Astrocyte of the spinal cord (primary cell): ENCODE measurements at regions not wholly inside any gene's neighbourhood (a gene's known extent, or its start where the extent isn't known, plus 50 kb on each side); places are given as distances from the start of the nearest gene placed in this dataset.

ENCODE experiments used
- DNase-seq: peaks from one replicate; pipeline ENCODE4 v3.0.0; 2011; ENCODE audit warnings: low read depth, low spot score
- H3K4me3 ChIP-seq: 2 replicates; pipeline ENCODE4 v1.5.1; 2011; ENCODE audit warnings: low read depth, mild to moderate bottlenecking, low read length, moderate library complexity
- CTCF ChIP-seq: IDR thresholded peaks from 2 replicates; pipeline ENCODE4 v1.5.1; 2012; ENCODE audit warnings: low read depth, mild to moderate bottlenecking, low read length, inconsistent platforms
- in situ Hi-C: cut with HindIII; loops from 2 replicates; pipeline ENCODE4 v1.10.0; 2017; ENCODE audit warnings: low sequenced_read_pairs

- H3K4me3 ChIP-seq = no peak overlapping the region
- DNase-seq = peak; percentile 59
- TF ChIP-seq CTCF = no peak
- in situ Hi-C loops = no loop called here
These were observed 455.6 kb downstream of the INHBA start for GRCh38 chr7:41247143-41247865.

GRCh38 chr7:41245916-41246315, 457.0 kb downstream of the INHBA start:
- TF ChIP-seq CTCF = no peak
- no peak for DNase-seq
- no peak overlapping the region for H3K4me3 ChIP-seq
- in situ Hi-C loops = no loop called here

- no peak overlapping the region for H3K4me3 ChIP-seq
- in situ Hi-C loops = no loop called here
- peak; percentile 40 for DNase-seq
- no peak for TF ChIP-seq CTCF
These were observed 458.6 kb downstream of the INHBA start for GRCh38 chr7:41244246-41244645.

GRCh38 chr7:41241641-41242040, 461.2 kb downstream of the INHBA start:
- no peak for TF ChIP-seq CTCF
- in situ Hi-C loops = no loop called here
- no peak overlapping the region for H3K4me3 ChIP-seq
- no peak for DNase-seq

GRCh38 chr7:41239596-41239995, 463.3 kb downstream of the INHBA start:
- TF ChIP-seq CTCF = no peak
- no peak for DNase-seq
- H3K4me3 ChIP-seq = no peak overlapping the region
- in situ Hi-C loops = no loop called here

GRCh38 chr7:41238851-41239331, 464.0 kb downstream of the INHBA start:
- H3K4me3 ChIP-seq = no peak overlapping the region
- no peak for DNase-seq
- in situ Hi-C loops = no loop called here
- TF ChIP-seq CTCF = no peak
